Osteoblast (primary cell): ENCODE measurements at regions not wholly inside any gene's neighbourhood (a gene's known extent, or its start where the extent isn't known, plus 50 kb on each side); places are given as distances from the start of the nearest gene placed in this dataset.

ENCODE experiments used
- DNase-seq: peaks from one replicate; pipeline ENCODE4 v3.0.0; 2011; ENCODE audit warnings: low spot score, mixed read lengths; ENCODE audit not compliant: insufficient read length; ENCODE audit errors: missing footprints
- H2AFZ ChIP-seq: 2 replicates; pipeline ENCODE4 v1.6.0; 2011; ENCODE audit warnings: mild to moderate bottlenecking, low read length
- H3K27ac ChIP-seq: 2 replicates; pipeline ENCODE4 v1.5.1; 2011; ENCODE audit warnings: mild to moderate bottlenecking, low read depth, low read length, moderate library complexity
- H3K27me3 ChIP-seq: 2 replicates; pipeline ENCODE4 v1.6.0; 2012; ENCODE audit warnings: mild to moderate bottlenecking, control low read depth, inconsistent platforms, low read length, moderate library complexity; ENCODE audit not compliant: insufficient read depth
- H3K36me3 ChIP-seq: 2 replicates; pipeline ENCODE4 v1.5.1; 2011; ENCODE audit warnings: mild to moderate bottlenecking, low read length, control low read depth, moderate library complexity; ENCODE audit not compliant: insufficient read depth
- H3K4me1 ChIP-seq: 2 replicates; pipeline ENCODE4 v1.5.1; 2011; ENCODE audit warnings: mild to moderate bottlenecking, low read length, control low read depth, moderate library complexity; ENCODE audit not compliant: insufficient read depth
- H3K4me2 ChIP-seq: 2 replicates; pipeline ENCODE4 v1.6.0; 2011; ENCODE audit warnings: mild to moderate bottlenecking, low read length; ENCODE audit not compliant: insufficient read depth
- H3K4me3 ChIP-seq: fragments of 200-600 bp; sonication (generic); 3 replicates; pipeline ENCODE4 v1.5.1; 2012; ENCODE audit warnings: mild to moderate bottlenecking, low read length, inconsistent platforms; ENCODE audit not compliant: insufficient read depth
- H3K79me2 ChIP-seq: 2 replicates; pipeline ENCODE4 v1.6.0; 2012; ENCODE audit warnings: mild to moderate bottlenecking, low read length, control low read depth, inconsistent platforms; ENCODE audit not compliant: insufficient read depth
- H3K9me3 ChIP-seq: 2 replicates; pipeline ENCODE4 v1.5.1; 2011; ENCODE audit warnings: low read depth, low read length, control low read depth
- H4K20me1 ChIP-seq: 2 replicates; pipeline ENCODE4 v1.6.0; 2012; ENCODE audit warnings: mild to moderate bottlenecking, low read length, control low read depth; ENCODE audit not compliant: insufficient read depth
- CTCF ChIP-seq: IDR thresholded peaks from 2 replicates; pipeline ENCODE4 v1.5.1; 2011; ENCODE audit warnings: mild to moderate bottlenecking, low read depth, low read length, moderate library complexity; ENCODE audit errors: extremely low read depth

- no peak for DNase-seq
- no peaks in the 10 kb centered on the region for H3K4me1 ChIP-seq
Measured at GRCh38 chr5:2008851-2009629, 126.3 kb upstream of the IRX4 start.

GRCh38 chr5:2007878-2008501 lies 125.3 kb upstream of the IRX4 start:
- no peak overlapping the region for H2AFZ ChIP-seq
- no peak for DNase-seq

More at GRCh38 chr5:2008851-2009629, 126.3 kb upstream of the IRX4 start:
- Histone ChIP-seq H3K27me3 (no peaks in the 10 kb centered on the region), H3K9me3 (no peaks in the 10 kb centered on the region), H4K20me1 (no peaks in the 10 kb centered on the region), H2AFZ (no peak overlapping the region), H3K27ac (no peak overlapping the region), H3K4me3 (no peak overlapping the region), H3K79me2 (no peaks in the 10 kb centered on the region), H3K36me3 (no peaks in the 10 kb centered on the region), H3K4me2 (no peak overlapping the region)
- TF ChIP-seq CTCF: no peak

GRCh38 chr5:2007496-2007877 lies 124.8 kb upstream of the IRX4 start:
- H3K9me3 ChIP-seq: no peaks in the 10 kb centered on the region
- no peaks in the 10 kb centered on the region for H3K27me3 ChIP-seq
- H3K4me2 ChIP-seq: no peak overlapping the region
- no peaks in the 10 kb centered on the region for H4K20me1 ChIP-seq
- DNase-seq: no peak
- H3K4me3 ChIP-seq: no peak overlapping the region
- no peak for TF ChIP-seq CTCF
- no peak overlapping the region for H2AFZ ChIP-seq
- no peaks in the 10 kb centered on the region for H3K4me1 ChIP-seq
- no peaks in the 10 kb centered on the region for H3K36me3 ChIP-seq
- H3K27ac ChIP-seq: no peak overlapping the region
- no peaks in the 10 kb centered on the region for H3K79me2 ChIP-seq

More at GRCh38 chr5:2007878-2008501, 125.3 kb upstream of the IRX4 start:
- Histone ChIP-seq H3K4me1 (no peaks in the 10 kb centered on the region), H4K20me1 (no peaks in the 10 kb centered on the region), H3K27me3 (no peaks in the 10 kb centered on the region), H3K4me2 (no peak overlapping the region), H3K9me3 (no peaks in the 10 kb centered on the region), H3K79me2 (no peaks in the 10 kb centered on the region), H3K4me3 (no peak overlapping the region), H3K27ac (no peak overlapping the region), H3K36me3 (no peaks in the 10 kb centered on the region)
- no peak for TF ChIP-seq CTCF

- Histone ChIP-seq H4K20me1 (no peaks in the 10 kb centered on the region), H3K4me3 (no peak overlapping the region), H2AFZ (no peak overlapping the region), H3K4me1 (no peaks in the 10 kb centered on the region), H3K4me2 (no peak overlapping the region), H3K9me3 (no peaks in the 10 kb centered on the region), H3K79me2 (no peaks in the 10 kb centered on the region), H3K36me3 (no peaks in the 10 kb centered on the region), H3K27me3 (no peaks in the 10 kb centered on the region), H3K27ac (no peak overlapping the region)
- no peak for TF ChIP-seq CTCF
- DNase-seq: no peak
Measured at GRCh38 chr5:2006971-2007291, 124.2 kb upstream of the IRX4 start.
